ENCODE measurements at regions not wholly inside any gene's neighbourhood (a gene's known extent, or its start where the extent isn't known, plus 50 kb on each side); places are given as distances from the start of the nearest gene placed in this dataset.

DNA sequence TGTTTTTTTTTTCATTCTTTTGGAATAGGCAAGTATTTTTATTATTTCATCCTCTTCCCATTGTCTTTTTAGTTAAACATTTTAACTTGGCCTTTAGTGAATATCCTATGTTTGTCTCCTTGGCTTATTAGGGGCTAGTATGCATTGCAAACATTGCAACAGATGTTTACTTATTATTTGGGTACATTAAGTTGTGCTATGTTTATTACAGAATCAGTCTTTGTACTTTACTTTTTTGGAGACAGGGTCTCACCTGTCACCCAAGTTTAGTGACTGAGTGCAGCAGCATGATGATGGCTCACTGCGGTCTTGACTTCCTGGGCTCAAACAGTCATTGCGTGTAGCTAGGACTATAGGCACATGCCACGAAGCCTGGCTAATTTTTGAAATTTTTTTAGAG is 51.1 kb upstream of the NUDT6 start:
- no peak for TF ChIP-seq EP300 (IDR thresholded peaks at IDR 0.05)
- no peak for TF ChIP-seq POLR2AphosphoS5 (IDR thresholded peaks at IDR 0.05)
- TF ChIP-seq, protein P1, sequence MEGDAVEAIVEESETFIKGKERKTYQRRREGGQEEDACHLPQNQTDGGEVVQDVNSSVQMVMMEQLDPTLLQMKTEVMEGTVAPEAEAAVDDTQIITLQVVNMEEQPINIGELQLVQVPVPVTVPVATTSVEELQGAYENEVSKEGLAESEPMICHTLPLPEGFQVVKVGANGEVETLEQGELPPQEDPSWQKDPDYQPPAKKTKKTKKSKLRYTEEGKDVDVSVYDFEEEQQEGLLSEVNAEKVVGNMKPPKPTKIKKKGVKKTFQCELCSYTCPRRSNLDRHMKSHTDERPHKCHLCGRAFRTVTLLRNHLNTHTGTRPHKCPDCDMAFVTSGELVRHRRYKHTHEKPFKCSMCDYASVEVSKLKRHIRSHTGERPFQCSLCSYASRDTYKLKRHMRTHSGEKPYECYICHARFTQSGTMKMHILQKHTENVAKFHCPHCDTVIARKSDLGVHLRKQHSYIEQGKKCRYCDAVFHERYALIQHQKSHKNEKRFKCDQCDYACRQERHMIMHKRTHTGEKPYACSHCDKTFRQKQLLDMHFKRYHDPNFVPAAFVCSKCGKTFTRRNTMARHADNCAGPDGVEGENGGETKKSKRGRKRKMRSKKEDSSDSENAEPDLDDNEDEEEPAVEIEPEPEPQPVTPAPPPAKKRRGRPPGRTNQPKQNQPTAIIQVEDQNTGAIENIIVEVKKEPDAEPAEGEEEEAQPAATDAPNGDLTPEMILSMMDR (IDR thresholded peaks at IDR 0.05), result no peak
- TF ChIP-seq POLR2A (IDR thresholded peaks at IDR 0.05; ENCODE audit: low read depth), result no peak
- intact Hi-C loops (cut with DNase I), result no loop called here
- H3K9me3 ChIP-seq, result no peaks in the 10 kb centered on the region
- H3K27ac ChIP-seq (replicated peaks in 1 of 4), result no peak overlapping the region
- WGBS, result 95% methylated on average over 3 of the region's 3 CpGs
- peaks cover 0 to 14% (median 11%) of the 10 kb centered on the region in 4 donors for H3K36me3 ChIP-seq
- DNase-seq (ENCODE audit: extremely low spot score), result no peak
- H3K27me3 ChIP-seq, result no peaks in the 10 kb centered on the region
- no peaks in the 10 kb centered on the region for H3K4me1 ChIP-seq
- no peak overlapping the region for H3K4me3 ChIP-seq

DNA sequence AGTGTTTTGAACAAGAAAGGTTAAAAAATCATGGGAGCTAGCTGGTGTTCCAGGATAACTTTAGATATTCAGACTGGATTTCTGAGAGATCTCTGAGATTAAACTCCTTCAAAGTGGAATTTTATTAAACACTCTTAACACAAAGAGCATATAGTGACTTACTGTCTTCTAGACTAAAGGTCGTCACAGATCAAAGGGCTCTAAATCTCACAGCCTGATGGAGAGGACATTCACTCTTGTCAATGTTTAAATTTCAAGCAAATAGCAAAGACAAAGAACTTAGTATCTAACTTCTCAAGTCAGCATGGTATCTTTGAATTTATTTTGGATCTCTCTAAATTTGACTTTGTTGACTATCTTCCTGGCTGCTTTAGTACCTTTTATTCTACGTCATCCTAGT is 53.7 kb upstream of the NUDT6 start:
- H3K4me3 ChIP-seq, result no peak overlapping the region
- intact Hi-C loops (cut with DNase I), result no loop called here
- H3K4me1 ChIP-seq, result no peaks in the 10 kb centered on the region
- no peak overlapping the region for H3K27ac ChIP-seq (replicated peaks in 1 of 4)
- DNase-seq (ENCODE audit: extremely low spot score), result no peak
- peaks cover 7 to 36% (median 27%) of the 10 kb centered on the region in 4 donors for H3K36me3 ChIP-seq
- TF ChIP-seq POLR2A (IDR thresholded peaks at IDR 0.05; ENCODE audit: low read depth) (no peak), EP300 (IDR thresholded peaks at IDR 0.05) (no peak)
- TF ChIP-seq, protein P1 (IDR thresholded peaks at IDR 0.05), result no peak
- 96% methylated on average over 2 of the region's 2 CpGs for WGBS
- no peaks in the 10 kb centered on the region for H3K9me3 ChIP-seq
- no peaks in the 10 kb centered on the region for H3K27me3 ChIP-seq

DNA sequence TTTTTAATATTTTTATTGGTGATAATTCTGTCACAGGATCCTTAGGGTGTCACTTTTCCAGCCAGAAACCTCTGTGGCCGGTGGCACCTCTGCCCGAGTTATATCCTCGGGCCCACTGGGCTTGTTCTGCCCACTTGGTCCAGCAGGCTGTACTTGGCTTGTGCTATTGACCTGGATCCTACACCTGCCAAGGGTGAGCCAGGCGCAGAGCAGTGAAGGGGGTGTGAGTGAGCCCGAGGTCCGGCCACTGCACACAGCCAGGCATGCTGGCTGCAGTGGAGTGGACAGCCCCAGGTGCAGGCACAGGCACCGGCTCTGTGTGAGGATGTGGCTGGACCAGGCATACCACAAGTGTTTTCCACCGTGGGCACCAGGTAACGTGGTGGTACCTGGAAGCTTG is 54.7 kb upstream of the NUDT6 start:
- TF ChIP-seq EP300 (IDR thresholded peaks at IDR 0.05) (no peak), POLR2A (IDR thresholded peaks at IDR 0.05; ENCODE audit: low read depth) (no peak), POLR2AphosphoS5 (IDR thresholded peaks at IDR 0.05) (no peak)
- TF ChIP-seq, protein P1 (IDR thresholded peaks at IDR 0.05), result no peak
- no peak overlapping the region for H3K4me3 ChIP-seq
- DNase-seq (ENCODE audit: extremely low spot score), result no peak
- H3K9me3 ChIP-seq, result no peaks in the 10 kb centered on the region
- H3K27ac ChIP-seq (replicated peaks in 1 of 4), result no peak overlapping the region
- WGBS, result 97% methylated on average over 7 of the region's 9 CpGs
- H3K27me3 ChIP-seq, result no peaks in the 10 kb centered on the region
- no peaks in the 10 kb centered on the region for H3K4me1 ChIP-seq
- intact Hi-C loops (cut with DNase I), result no loop called here
- H3K36me3 ChIP-seq, result peaks cover 7 to 36% (median 27%) of the 10 kb centered on the region in 4 donors

DNA sequence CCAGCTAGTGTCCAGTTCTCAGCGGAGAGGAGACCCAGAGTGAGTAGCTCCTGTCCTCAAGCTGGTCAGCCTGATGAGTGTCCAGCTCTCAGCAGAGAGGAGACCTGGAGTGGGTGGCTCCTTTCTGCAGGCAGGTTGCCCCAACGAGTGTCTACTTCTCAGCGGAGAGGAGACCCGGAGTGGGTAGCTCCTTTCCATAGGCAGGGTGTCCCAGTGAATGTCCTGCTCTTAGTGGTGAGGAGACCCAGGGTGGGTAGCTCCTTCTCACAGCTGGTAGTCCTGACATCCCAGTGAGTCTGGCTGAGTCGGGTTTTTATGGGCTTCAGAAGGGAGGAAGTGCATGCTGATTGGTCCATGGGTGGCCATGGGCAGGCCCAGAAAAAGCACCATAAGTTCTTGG is 55.7 kb upstream of the NUDT6 start:
- H3K4me3 ChIP-seq, result no peak overlapping the region
- WGBS, result 95% methylated on average over 4 of the region's 5 CpGs
- intact Hi-C loops (cut with DNase I), result no loop called here
- no peak for DNase-seq (ENCODE audit: extremely low spot score)
- peaks cover 7 to 36% (median 27%) of the 10 kb centered on the region in 4 donors for H3K36me3 ChIP-seq
- H3K4me1 ChIP-seq, result no peaks in the 10 kb centered on the region
- H3K27ac ChIP-seq (replicated peaks in 1 of 4), result no peak overlapping the region
- H3K27me3 ChIP-seq, result no peaks in the 10 kb centered on the region
- H3K9me3 ChIP-seq, result no peaks in the 10 kb centered on the region
- TF ChIP-seq POLR2AphosphoS5 (IDR thresholded peaks at IDR 0.05), result no peak
- no peak for TF ChIP-seq EP300 (IDR thresholded peaks at IDR 0.05)
- TF ChIP-seq POLR2A (IDR thresholded peaks at IDR 0.05; ENCODE audit: low read depth), result no peak
- TF ChIP-seq, protein P1 (IDR thresholded peaks at IDR 0.05), result no peak

DNA sequence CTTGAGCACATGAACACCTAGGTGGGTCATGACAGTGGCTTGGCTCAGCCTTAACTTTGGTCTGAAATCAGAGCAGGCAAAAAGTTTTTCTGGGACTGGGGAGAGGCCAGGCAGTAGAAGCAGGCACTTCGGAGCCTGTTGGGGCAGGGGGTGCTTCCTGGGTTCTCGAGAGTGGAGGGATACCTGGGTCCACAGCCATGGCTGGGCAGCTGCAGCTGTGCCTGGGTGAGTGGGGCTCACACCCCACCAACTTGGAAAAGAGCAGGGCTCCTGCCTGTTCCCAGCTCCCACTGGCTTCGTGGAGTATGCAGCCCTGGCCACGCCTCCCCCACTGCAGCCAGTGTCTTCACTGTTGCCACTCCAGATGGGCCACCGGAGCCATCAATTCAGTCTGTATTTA is 56.4 kb upstream of the NUDT6 start:
- intact Hi-C loops (cut with DNase I), result no loop called here
- 95% methylated on average over 4 of the region's 5 CpGs for WGBS
- TF ChIP-seq EP300 (IDR thresholded peaks at IDR 0.05), result no peak
- TF ChIP-seq POLR2AphosphoS5 (IDR thresholded peaks at IDR 0.05), result no peak
- TF ChIP-seq, protein P1 (IDR thresholded peaks at IDR 0.05), result no peak
- no peak for TF ChIP-seq POLR2A (IDR thresholded peaks at IDR 0.05; ENCODE audit: low read depth)
- no peaks in the 10 kb centered on the region for H3K9me3 ChIP-seq
- no peak overlapping the region for H3K4me3 ChIP-seq
- H3K27ac ChIP-seq (replicated peaks in 1 of 4), result no peak overlapping the region
- no peaks in the 10 kb centered on the region for H3K4me1 ChIP-seq
- H3K36me3 ChIP-seq, result peaks cover 7 to 36% (median 27%) of the 10 kb centered on the region in 4 donors
- H3K27me3 ChIP-seq, result no peaks in the 10 kb centered on the region
- no peak for DNase-seq (ENCODE audit: extremely low spot score)

Data from esophagus muscularis mucosa (tissue), 4 donors.